ENCODE measurements at regions not wholly inside any gene's neighbourhood (a gene's known extent, or its start where the extent isn't known, plus 50 kb on each side); places are given as distances from the start of the nearest gene placed in this dataset.
"Not testable (repeated sequence)": the region's sequence is repeated elsewhere in the genome, so short reads cannot be mapped to it uniquely, and the experiment has no call there.

DNA sequence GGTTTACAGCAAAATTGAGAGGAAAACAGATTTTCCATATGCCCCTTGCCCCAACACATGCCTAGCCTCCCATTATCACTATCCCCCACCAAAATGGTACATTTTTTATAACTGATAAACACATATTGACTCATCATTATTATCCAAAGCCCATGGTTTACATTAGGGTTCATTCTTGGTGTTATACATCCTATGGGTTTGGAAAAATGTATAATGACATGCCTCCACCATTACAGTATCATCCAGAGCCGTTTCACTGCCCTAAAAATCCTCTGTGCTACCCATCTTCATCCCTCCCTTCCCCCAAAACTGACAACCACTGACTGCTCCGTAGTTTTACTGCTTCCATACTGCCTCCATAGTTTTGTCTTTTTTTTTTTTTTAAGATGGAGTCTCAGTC lies 111.1 kb downstream of the ACTL7B start:
- H3K9me3 ChIP-seq (replicated peaks in 1 of 3), result no peaks in the 10 kb centered on the region
- TF ChIP-seq, protein P1, sequence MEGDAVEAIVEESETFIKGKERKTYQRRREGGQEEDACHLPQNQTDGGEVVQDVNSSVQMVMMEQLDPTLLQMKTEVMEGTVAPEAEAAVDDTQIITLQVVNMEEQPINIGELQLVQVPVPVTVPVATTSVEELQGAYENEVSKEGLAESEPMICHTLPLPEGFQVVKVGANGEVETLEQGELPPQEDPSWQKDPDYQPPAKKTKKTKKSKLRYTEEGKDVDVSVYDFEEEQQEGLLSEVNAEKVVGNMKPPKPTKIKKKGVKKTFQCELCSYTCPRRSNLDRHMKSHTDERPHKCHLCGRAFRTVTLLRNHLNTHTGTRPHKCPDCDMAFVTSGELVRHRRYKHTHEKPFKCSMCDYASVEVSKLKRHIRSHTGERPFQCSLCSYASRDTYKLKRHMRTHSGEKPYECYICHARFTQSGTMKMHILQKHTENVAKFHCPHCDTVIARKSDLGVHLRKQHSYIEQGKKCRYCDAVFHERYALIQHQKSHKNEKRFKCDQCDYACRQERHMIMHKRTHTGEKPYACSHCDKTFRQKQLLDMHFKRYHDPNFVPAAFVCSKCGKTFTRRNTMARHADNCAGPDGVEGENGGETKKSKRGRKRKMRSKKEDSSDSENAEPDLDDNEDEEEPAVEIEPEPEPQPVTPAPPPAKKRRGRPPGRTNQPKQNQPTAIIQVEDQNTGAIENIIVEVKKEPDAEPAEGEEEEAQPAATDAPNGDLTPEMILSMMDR (IDR thresholded peaks at IDR 0.05), result no peak
- TF ChIP-seq POLR2A (IDR thresholded peaks at IDR 0.05), result no peak
- 59 to 92% (median 76%) methylated on average over 2 of the region's 2 CpGs for WGBS, 4 donors
- no peaks in the 10 kb centered on the region for H3K27me3 ChIP-seq
- no peaks in the 10 kb centered on the region for H3K4me1 ChIP-seq (replicated peaks in 1 of 2)
- H3K4me3 ChIP-seq, result no peak overlapping the region
- no peaks in the 10 kb centered on the region for H3K36me3 ChIP-seq (replicated peaks in 1 of 2)
- H3K27ac ChIP-seq, result no peak overlapping the region
- intact Hi-C loops (cut with DNase I), result no loop called here
- DNase-seq, result no peak

DNA sequence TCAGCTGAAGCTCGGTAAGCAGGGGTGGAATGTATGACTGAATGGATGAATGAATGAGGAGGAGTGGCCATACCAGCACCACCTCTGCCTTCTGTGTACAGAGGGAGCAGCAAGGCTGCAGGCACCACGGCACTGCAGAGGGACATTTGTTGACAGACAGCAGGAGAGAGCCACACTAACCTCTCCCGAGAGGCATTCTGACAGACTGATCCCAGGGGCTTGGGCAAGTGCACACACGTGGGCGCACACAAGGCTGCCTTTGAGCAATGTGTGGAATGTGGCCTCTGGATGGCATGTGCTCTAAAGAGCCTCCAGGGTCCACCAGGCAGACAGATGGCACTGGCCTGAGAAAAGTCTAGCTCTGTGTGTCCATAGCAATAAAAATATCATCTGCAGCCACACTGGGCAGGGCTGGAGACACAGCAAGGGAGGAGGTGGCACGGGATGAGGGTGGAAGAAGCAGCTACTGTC lies 111.8 kb downstream of the ACTL7B start:
- WGBS, 4 donors, result 49 to 72% (median 57%) methylated on average over 2 to 6 of the region's 6 CpGs
- H3K4me3 ChIP-seq, result no peak overlapping the region
- H3K36me3 ChIP-seq (replicated peaks in 1 of 2), result no peaks in the 10 kb centered on the region
- H3K4me1 ChIP-seq (replicated peaks in 1 of 2), result no peaks in the 10 kb centered on the region
- H3K27me3 ChIP-seq, result no peaks in the 10 kb centered on the region
- no peak overlapping the region for H3K27ac ChIP-seq
- no peaks in the 10 kb centered on the region for H3K9me3 ChIP-seq (replicated peaks in 1 of 3)
- DNase-seq, result no peak
- intact Hi-C loops (cut with DNase I), result no loop called here
- no peak for TF ChIP-seq POLR2A (IDR thresholded peaks at IDR 0.05)
- TF ChIP-seq, protein P1 (IDR thresholded peaks at IDR 0.05), result no peak

DNA sequence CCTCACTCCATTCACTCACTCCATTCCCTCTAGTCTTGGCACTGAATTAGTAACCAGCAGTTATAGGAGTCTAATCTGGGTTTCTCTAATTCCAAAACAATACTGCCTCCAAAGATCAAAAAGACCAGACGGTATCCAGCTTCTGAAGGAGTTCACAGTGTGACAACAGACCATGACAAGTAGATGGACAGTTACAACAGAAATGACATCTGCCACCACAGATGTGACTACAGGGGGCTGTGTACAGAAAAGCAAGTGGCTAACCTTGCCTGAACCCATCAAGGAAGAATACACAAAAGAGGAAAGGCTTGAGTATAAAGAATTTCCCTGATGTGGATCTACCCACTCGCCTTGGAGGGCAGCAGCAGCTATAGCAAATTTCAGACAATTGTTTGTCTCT lies 112.4 kb downstream of the ACTL7B start:
- 65 to 89% (median 73%) methylated on average over 2 of the region's 2 CpGs for WGBS, 4 donors
- H3K36me3 ChIP-seq (replicated peaks in 1 of 2), result no peaks in the 10 kb centered on the region
- no peak overlapping the region for H3K27ac ChIP-seq
- TF ChIP-seq POLR2A (IDR thresholded peaks at IDR 0.05), result no peak
- TF ChIP-seq, protein P1 (IDR thresholded peaks at IDR 0.05), result no peak
- no peak for DNase-seq
- no peaks in the 10 kb centered on the region for H3K9me3 ChIP-seq (replicated peaks in 1 of 3)
- no peaks in the 10 kb centered on the region for H3K27me3 ChIP-seq
- H3K4me1 ChIP-seq (replicated peaks in 1 of 2), result no peaks in the 10 kb centered on the region
- intact Hi-C loops (cut with DNase I), result no loop called here
- H3K4me3 ChIP-seq, result no peak overlapping the region

DNA sequence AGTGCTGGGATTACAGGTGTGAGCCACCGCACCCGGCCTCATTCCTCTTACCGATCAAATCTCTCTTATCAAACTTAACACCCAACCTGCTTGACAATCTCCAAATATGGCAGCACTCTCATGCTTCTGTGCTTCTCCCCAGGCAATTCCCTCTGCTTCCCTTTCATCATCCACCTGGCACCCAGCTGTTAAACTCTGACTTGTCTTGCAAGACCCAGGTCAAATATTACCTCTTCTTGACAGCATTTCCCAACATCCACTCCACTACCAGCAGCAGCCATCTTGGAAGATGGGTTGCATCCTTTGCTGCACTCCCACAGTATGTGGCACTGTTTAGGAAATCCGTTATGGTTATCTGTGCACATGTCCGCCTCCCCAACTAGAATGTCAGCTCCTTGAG lies 113.6 kb downstream of the ACTL7B start:
- Histone ChIP-seq H3K36me3 (replicated peaks in 1 of 2) (no peaks in the 10 kb centered on the region), H3K4me1 (replicated peaks in 1 of 2) (no peaks in the 10 kb centered on the region), H3K27ac (no peak overlapping the region), H3K4me3 (no peak overlapping the region), H3K9me3 (replicated peaks in 1 of 3) (no peaks in the 10 kb centered on the region), H3K27me3 (no peaks in the 10 kb centered on the region)
- 75 to 92% (median 86%) methylated on average over 5 of the region's 5 CpGs for WGBS, 4 donors
- TF ChIP-seq, protein P1 (IDR thresholded peaks at IDR 0.05), result no peak
- no peak for TF ChIP-seq POLR2A (IDR thresholded peaks at IDR 0.05)
- intact Hi-C loops (cut with DNase I), result no loop called here
- DNase-seq, result no peak

DNA sequence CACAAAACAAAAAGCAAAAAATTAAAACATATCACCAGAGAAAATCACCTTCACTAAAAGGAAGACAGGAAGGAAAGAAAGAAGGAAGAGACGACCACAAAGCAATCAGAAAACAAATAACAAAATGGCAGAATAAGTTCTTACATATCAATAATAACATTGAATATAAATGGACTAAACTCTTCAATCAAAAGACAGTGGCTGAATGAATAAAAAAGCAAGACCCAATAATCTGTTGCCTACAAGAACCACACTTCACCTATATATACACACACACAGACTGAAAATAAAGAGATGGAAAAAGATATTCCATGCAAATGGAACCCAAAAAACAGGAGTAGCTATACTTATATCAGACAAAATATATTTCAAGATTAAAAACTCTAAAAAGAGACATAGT lies 124.5 kb downstream of the ACTL7B start:
- DNase-seq; H3K9me3 ChIP-seq (replicated peaks in 1 of 3); H3K4me3 ChIP-seq; H3K4me1 ChIP-seq (replicated peaks in 1 of 2); H3K27ac ChIP-seq; H3K36me3 ChIP-seq (replicated peaks in 1 of 2); H3K27me3 ChIP-seq; intact Hi-C loops (cut with DNase I): not testable (repeated sequence)
- 46 to 65% (median 54%) methylated on average over 1 of the region's 1 CpG for WGBS, 4 donors

Measured in adrenal gland (tissue), 9 donors.